Mesothelial cell of epicardium (in vitro differentiated cells): ENCODE measurements at regions not wholly inside any gene's neighbourhood (a gene's known extent, or its start where the extent isn't known, plus 50 kb on each side); places are given as distances from the start of the nearest gene placed in this dataset.
"Not testable (repeated sequence)": the region's sequence is repeated elsewhere in the genome, so short reads cannot be mapped to it uniquely, and the experiment has no call there.

ENCODE experiments used
- DNase-seq, 2 experiments: peaks; one replicate each; pipeline ENCODE4 v3.0.0; 2021; ENCODE audit warnings: low spot score in 2 of 2; ENCODE audit not compliant: unreplicated experiment in 2 of 2
- H3K27ac Mint-ChIP-seq: 2 replicates; pipeline ENCODE4 v1.8.0; 2021; ENCODE audit warnings: mixed read lengths
- H3K27me3 Mint-ChIP-seq: 2 replicates; pipeline ENCODE4 v1.8.0; 2021; ENCODE audit warnings: low read depth, mixed read lengths
- H3K36me3 Mint-ChIP-seq: 2 replicates; pipeline ENCODE4 v1.8.0; 2021; ENCODE audit warnings: mixed read lengths
- H3K4me1 Mint-ChIP-seq: 2 replicates; pipeline ENCODE4 v1.8.0; 2021; ENCODE audit warnings: mixed read lengths
- H3K4me3 Mint-ChIP-seq: 2 replicates; pipeline ENCODE4 v1.8.0; 2021; ENCODE audit warnings: mild to moderate bottlenecking, moderate library complexity, mixed read lengths
- H3K9me3 Mint-ChIP-seq: 2 replicates; pipeline ENCODE4 v1.8.0; 2021; ENCODE audit warnings: mixed read lengths
- TF ChIP-seq, protein P1 (sequence below): fragments of 200-600 bp; sonication (generic); IDR thresholded peaks from one replicate; pipeline ENCODE4 v1.5.0; 2021; ENCODE audit warnings: antibody characterized with exemption; ENCODE audit not compliant: unreplicated experiment

- Mint-ChIP-seq H3K9me3 (no peaks in the 10 kb centered on the region), H3K4me1 (peaks cover 10% of the 10 kb centered on the region), H3K4me3 (no peak overlapping the region), H3K36me3 (no peaks in the 10 kb centered on the region), H3K27ac (no peak overlapping the region), H3K27me3 (peaks cover 4% of the 10 kb centered on the region)
- TF ChIP-seq, protein P1, sequence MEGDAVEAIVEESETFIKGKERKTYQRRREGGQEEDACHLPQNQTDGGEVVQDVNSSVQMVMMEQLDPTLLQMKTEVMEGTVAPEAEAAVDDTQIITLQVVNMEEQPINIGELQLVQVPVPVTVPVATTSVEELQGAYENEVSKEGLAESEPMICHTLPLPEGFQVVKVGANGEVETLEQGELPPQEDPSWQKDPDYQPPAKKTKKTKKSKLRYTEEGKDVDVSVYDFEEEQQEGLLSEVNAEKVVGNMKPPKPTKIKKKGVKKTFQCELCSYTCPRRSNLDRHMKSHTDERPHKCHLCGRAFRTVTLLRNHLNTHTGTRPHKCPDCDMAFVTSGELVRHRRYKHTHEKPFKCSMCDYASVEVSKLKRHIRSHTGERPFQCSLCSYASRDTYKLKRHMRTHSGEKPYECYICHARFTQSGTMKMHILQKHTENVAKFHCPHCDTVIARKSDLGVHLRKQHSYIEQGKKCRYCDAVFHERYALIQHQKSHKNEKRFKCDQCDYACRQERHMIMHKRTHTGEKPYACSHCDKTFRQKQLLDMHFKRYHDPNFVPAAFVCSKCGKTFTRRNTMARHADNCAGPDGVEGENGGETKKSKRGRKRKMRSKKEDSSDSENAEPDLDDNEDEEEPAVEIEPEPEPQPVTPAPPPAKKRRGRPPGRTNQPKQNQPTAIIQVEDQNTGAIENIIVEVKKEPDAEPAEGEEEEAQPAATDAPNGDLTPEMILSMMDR = no peak
- DNase-seq = no peak
These were observed 270.4 kb upstream of the SGK1 start for GRCh38 chr6:134588267-134588666.

GRCh38 chr6:134585517-134585873, 267.6 kb upstream of the SGK1 start:
- no peak overlapping the region for H3K4me3 Mint-ChIP-seq
- peaks cover 2% of the 10 kb centered on the region for H3K27me3 Mint-ChIP-seq
- TF ChIP-seq, protein P1 = no peak
- H3K4me1 Mint-ChIP-seq = peaks cover 5% of the 10 kb centered on the region
- H3K9me3 Mint-ChIP-seq = no peaks in the 10 kb centered on the region
- DNase-seq = no peak
- H3K27ac Mint-ChIP-seq = no peak overlapping the region
- H3K36me3 Mint-ChIP-seq = no peaks in the 10 kb centered on the region

DNA sequence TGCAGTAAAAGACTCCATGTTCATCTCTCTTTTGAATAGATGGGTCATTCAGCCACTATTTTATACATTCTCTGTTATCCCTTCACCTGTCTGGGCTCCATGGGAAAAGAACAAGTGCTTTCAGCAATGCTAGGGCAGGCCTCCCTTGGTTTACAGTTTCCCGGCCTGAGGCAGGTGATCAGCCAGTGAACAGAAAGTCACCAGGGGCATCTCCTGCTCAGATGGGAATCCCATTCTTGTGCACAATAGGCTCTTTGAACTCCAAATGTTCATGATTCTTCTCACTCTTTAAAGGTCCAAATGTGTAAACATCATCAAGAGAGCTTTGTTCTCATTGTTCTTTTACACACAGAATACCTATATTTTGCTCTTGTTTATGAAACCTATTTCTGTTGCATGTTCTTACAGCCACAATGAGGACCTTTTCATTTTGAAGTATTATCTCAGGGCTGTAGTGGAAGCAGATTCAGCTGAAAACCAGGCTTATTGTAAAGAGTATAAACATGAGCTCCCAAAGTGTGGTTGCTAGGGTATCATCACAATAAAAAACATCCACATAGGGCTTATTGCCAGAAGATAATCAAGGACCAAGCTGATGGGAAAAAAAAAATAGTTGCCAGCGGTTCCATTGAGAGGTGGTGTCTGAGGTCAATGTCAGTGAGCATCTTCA, 267.1 kb upstream of the SGK1 start:
- H3K27ac Mint-ChIP-seq = no peak overlapping the region
- TF ChIP-seq, protein P1 = no peak

GRCh38 chr6:134577998-134578397, 260.1 kb upstream of the SGK1 start:
- peaks cover 2% of the 10 kb centered on the region for H3K36me3 Mint-ChIP-seq
- TF ChIP-seq, protein P1 = no peak
- no peak overlapping the region for H3K27ac Mint-ChIP-seq
- DNase-seq = no peak
- no peak overlapping the region for H3K4me3 Mint-ChIP-seq
- H3K27me3 Mint-ChIP-seq = no peaks in the 10 kb centered on the region
- peaks cover 8% of the 10 kb centered on the region for H3K4me1 Mint-ChIP-seq
- peaks cover 20% of the 10 kb centered on the region for H3K9me3 Mint-ChIP-seq

More for the DNA sequence above, 267.1 kb upstream of the SGK1 start:
- no peaks in the 10 kb centered on the region for H3K36me3 Mint-ChIP-seq
- no peak for DNase-seq
- peaks cover 5% of the 10 kb centered on the region for H3K4me1 Mint-ChIP-seq
- peaks cover 2% of the 10 kb centered on the region for H3K27me3 Mint-ChIP-seq
- H3K9me3 Mint-ChIP-seq = peaks cover 2% of the 10 kb centered on the region
- no peak overlapping the region for H3K4me3 Mint-ChIP-seq

DNA sequence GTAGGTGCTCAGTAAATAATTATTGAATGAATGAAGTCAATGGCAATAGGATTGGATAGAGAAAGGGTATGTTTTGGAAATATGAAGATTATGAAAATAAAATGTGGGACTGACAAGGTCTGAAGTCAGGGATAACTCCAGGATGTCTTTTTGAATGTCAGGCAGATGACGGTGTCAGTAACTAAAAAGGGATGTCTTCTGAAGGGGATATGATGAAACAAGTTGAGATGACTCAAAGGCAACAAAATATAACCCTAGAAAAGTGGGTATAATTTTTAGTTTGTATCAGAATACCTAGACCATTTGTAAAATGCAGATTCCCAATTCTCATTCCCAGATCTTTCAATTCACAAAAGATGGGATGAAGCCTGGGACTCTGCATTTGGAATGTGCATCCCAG, 257.3 kb upstream of the SGK1 start:
- Mint-ChIP-seq H3K9me3 (peaks cover 42% of the 10 kb centered on the region), H3K4me3 (no peak overlapping the region), H3K4me1 (peaks cover 8% of the 10 kb centered on the region), H3K27me3 (no peaks in the 10 kb centered on the region), H3K36me3 (peaks cover 3% of the 10 kb centered on the region), H3K27ac (no peak overlapping the region)
- TF ChIP-seq, protein P1 = no peak
- DNase-seq = no peak

DNA sequence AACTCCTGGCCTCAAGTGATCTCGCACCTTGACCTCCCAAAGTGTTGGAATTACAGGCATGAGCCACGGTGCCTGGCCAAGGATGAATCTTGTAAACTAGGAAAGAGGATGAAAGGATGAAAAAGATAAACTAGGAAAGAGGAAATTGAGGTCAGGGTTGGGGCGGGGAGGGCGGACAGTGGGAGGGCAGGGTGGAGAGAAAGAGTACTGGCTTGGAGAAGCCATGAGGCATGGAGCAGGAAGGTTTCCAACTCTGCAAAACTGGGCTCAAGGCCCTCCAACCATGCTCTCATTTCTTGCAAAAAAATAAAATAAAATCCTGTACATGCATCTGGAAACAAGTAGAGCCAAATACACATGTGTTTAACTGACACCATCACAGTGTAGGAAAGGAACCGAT, 256.6 kb upstream of the SGK1 start:
- Mint-ChIP-seq H3K27me3 (no peaks in the 10 kb centered on the region), H3K4me1 (peaks cover 8% of the 10 kb centered on the region), H3K4me3 (no peak overlapping the region), H3K36me3 (peaks cover 6% of the 10 kb centered on the region), H3K9me3 (peaks cover 41% of the 10 kb centered on the region), H3K27ac (no peak overlapping the region)
- no peak for DNase-seq
- TF ChIP-seq, protein P1 = no peak

- not testable (repeated sequence) for H3K4me3 Mint-ChIP-seq, H3K27ac Mint-ChIP-seq, H3K27me3 Mint-ChIP-seq, H3K4me1 Mint-ChIP-seq, DNase-seq, H3K36me3 Mint-ChIP-seq
- H3K9me3 Mint-ChIP-seq = peaks cover 48% of the 10 kb centered on the region
These were observed 252.1 kb upstream of the SGK1 start for GRCh38 chr6:134569996-134570395.
